ENCODE measurements at regions not wholly inside any gene's neighbourhood (a gene's known extent, or its start where the extent isn't known, plus 50 kb on each side); places are given as distances from the start of the nearest gene placed in this dataset.

DNA sequence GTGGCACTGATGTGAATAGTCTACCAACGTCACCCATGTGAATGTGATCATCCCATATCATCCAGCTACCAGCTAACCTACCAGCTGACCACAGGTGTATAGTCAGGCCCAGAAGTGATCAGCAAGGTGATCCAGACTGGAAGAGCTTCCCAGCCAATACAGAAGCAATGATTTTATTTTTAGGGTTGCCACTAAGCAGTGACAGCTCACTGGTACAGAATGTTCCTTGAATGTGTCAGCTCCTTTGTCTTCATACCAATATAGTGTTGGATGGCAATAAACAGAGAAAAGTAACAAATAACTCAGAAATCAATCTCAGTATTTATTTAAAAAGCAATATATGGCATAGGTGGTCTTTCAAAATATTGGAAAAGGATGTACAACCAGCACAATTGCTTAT lies 361.8 kb upstream of the CPEB2 start:
- no peak for DNase-seq (ENCODE audit: extremely low spot score in 2 of 2)
- Histone ChIP-seq H3K27me3 (no peaks in the 10 kb centered on the region), H3K4me3 (no peak overlapping the region), H3K4me1 (no peaks in the 10 kb centered on the region), H3K36me3 (no peaks in the 10 kb centered on the region), H3K9me3 (no peaks in the 10 kb centered on the region), H3K27ac (no peak overlapping the region)
- TF ChIP-seq, protein P1, sequence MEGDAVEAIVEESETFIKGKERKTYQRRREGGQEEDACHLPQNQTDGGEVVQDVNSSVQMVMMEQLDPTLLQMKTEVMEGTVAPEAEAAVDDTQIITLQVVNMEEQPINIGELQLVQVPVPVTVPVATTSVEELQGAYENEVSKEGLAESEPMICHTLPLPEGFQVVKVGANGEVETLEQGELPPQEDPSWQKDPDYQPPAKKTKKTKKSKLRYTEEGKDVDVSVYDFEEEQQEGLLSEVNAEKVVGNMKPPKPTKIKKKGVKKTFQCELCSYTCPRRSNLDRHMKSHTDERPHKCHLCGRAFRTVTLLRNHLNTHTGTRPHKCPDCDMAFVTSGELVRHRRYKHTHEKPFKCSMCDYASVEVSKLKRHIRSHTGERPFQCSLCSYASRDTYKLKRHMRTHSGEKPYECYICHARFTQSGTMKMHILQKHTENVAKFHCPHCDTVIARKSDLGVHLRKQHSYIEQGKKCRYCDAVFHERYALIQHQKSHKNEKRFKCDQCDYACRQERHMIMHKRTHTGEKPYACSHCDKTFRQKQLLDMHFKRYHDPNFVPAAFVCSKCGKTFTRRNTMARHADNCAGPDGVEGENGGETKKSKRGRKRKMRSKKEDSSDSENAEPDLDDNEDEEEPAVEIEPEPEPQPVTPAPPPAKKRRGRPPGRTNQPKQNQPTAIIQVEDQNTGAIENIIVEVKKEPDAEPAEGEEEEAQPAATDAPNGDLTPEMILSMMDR (IDR thresholded peaks at IDR 0.05) = no peak
- TF ChIP-seq POLR2A (IDR thresholded peaks at IDR 0.05) (no peak), POLR2AphosphoS5 (IDR thresholded peaks at IDR 0.05; ENCODE audit: insufficient read depth in 1 of 2, low read depth in 1 of 2) (no peak)
- intact Hi-C loops (cut with DNase I) = no loop called here

DNA sequence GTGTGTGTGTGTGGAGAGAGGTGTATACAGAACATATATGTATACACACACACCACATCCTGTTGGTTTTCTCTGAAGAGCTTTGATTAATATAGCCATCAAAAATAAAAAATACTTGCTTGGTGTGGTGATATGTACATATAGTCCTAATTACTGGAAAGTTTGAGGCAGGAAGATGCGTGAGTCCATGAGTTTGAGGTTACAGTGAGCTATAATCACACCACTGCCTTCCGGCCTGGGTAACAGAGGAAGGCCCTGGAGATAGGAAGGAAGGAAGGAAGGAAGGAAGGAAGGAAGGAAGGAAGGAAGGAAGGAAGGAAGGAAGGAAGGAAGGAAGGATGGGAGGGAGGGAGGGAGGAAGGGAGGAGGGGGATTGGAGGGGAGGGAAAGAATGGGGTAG lies 360.4 kb upstream of the CPEB2 start:
- Histone ChIP-seq H3K4me1 (no peaks in the 10 kb centered on the region), H3K9me3 (no peaks in the 10 kb centered on the region), H3K4me3 (no peak overlapping the region), H3K36me3 (no peaks in the 10 kb centered on the region), H3K27ac (no peak overlapping the region), H3K27me3 (no peaks in the 10 kb centered on the region)
- TF ChIP-seq POLR2A (IDR thresholded peaks at IDR 0.05) (no peak), POLR2AphosphoS5 (IDR thresholded peaks at IDR 0.05; ENCODE audit: insufficient read depth in 1 of 2, low read depth in 1 of 2) (no peak)
- TF ChIP-seq, protein P1 (IDR thresholded peaks at IDR 0.05) = no peak
- no peak for DNase-seq (ENCODE audit: extremely low spot score in 2 of 2)
- intact Hi-C loops (cut with DNase I) = no loop called here

DNA sequence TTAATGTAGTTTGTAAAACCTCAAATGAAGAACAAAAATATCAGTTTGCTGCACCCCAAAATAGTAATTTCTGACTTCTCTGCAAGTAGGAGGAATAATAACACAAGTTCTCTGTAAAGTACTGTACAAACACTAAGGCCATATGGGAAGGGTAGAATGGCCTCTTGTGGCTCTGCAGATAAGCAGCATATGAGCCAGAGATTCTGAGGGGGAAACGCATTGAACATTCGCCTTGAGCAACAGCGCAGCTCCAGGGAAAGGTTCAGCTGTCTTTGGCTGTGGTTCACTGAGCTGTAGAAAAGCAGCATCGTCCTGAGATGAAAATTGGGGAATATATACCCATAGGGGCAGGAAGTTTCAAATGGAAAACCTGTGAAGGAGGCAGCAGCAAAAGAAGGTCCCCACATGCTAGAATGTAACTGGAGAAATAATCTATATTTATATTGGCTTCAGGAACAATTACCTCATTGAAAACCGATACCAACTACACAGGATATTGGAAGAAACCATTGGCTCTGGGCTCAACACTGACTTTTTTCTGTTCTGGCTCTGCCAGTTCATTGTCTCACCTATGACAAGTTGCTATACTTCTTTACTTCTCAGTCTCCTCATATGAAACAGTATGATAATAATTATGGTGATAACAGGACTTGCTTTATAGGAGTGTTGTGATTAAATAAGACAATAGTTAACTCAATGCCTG lies 357.6 kb upstream of the CPEB2 start:
- DNase-seq (ENCODE audit: extremely low spot score in 2 of 2) = no peak
- H3K4me3 ChIP-seq = no peak overlapping the region
- no peaks in the 10 kb centered on the region for H3K9me3 ChIP-seq
- TF ChIP-seq, protein P1 (IDR thresholded peaks at IDR 0.05) = no peak
- TF ChIP-seq POLR2A (IDR thresholded peaks at IDR 0.05) (no peak), POLR2AphosphoS5 (IDR thresholded peaks at IDR 0.05; ENCODE audit: insufficient read depth in 1 of 2, low read depth in 1 of 2) (no peak)
- H3K27ac ChIP-seq = no peak overlapping the region
- intact Hi-C loops (cut with DNase I) = no loop called here
- H3K27me3 ChIP-seq = no peaks in the 10 kb centered on the region
- H3K4me1 ChIP-seq = no peaks in the 10 kb centered on the region
- H3K36me3 ChIP-seq = no peaks in the 10 kb centered on the region

DNA sequence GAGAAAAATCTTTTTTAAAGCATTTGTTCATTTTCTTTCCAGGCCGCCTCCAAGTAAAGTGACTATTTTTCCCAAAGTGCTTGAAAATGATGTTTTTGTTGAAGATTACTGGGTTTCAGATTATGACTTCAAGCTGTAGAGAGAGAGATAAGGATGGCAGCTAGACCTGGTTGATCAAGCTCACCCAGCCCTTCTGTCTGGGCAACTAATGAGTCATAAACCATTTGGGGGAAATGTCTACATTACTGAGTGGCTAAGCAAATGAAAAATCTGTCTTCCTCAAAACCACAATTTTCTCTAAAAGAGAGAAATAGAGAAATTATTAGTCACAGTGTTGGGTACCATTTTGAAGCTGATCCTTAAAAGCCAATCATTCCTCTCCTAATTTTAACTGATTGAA lies 355.4 kb upstream of the CPEB2 start:
- no peaks in the 10 kb centered on the region for H3K4me1 ChIP-seq
- H3K27ac ChIP-seq = no peak overlapping the region
- intact Hi-C loops (cut with DNase I) = no loop called here
- no peak for DNase-seq (ENCODE audit: extremely low spot score in 2 of 2)
- no peak for TF ChIP-seq POLR2AphosphoS5 (IDR thresholded peaks at IDR 0.05; ENCODE audit: insufficient read depth in 1 of 2, low read depth in 1 of 2)
- TF ChIP-seq POLR2A (IDR thresholded peaks at IDR 0.05) = no peak
- TF ChIP-seq, protein P1 (IDR thresholded peaks at IDR 0.05) = no peak
- no peaks in the 10 kb centered on the region for H3K36me3 ChIP-seq
- no peak overlapping the region for H3K4me3 ChIP-seq
- H3K9me3 ChIP-seq = no peaks in the 10 kb centered on the region
- H3K27me3 ChIP-seq = no peaks in the 10 kb centered on the region

DNA sequence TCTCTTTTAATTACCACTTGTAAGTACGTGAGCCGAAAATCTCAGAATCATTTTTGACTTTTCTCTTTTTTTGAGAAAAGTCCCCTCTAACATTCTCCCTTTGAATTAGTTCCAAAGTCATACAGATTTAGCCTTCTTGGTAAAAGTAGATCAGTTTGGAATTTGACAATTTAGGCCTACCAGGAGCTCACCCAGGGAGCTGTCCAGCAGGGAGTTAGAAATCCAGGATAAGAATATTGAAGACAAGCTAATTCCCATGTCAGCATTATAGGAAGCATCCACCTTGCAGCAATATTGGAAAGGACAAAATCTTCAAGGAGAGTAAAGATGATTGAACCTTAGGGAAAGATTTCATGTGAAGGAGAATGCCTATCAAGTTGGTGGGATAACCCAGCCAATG lies 352.2 kb upstream of the CPEB2 start:
- no peak for DNase-seq (ENCODE audit: extremely low spot score in 2 of 2)
- intact Hi-C loops (cut with DNase I) = no loop called here
- no peak overlapping the region for H3K4me3 ChIP-seq
- no peaks in the 10 kb centered on the region for H3K27me3 ChIP-seq
- TF ChIP-seq, protein P1 (IDR thresholded peaks at IDR 0.05) = no peak
- TF ChIP-seq POLR2A (IDR thresholded peaks at IDR 0.05) = no peak
- no peak for TF ChIP-seq POLR2AphosphoS5 (IDR thresholded peaks at IDR 0.05; ENCODE audit: insufficient read depth in 1 of 2, low read depth in 1 of 2)
- H3K36me3 ChIP-seq = no peaks in the 10 kb centered on the region
- H3K4me1 ChIP-seq = no peaks in the 10 kb centered on the region
- H3K9me3 ChIP-seq = no peaks in the 10 kb centered on the region
- no peak overlapping the region for H3K27ac ChIP-seq

Measured in vagina (tissue), 2 donors.